Erythroblast (primary cell): ENCODE measurements at regions not wholly inside any gene's neighbourhood (a gene's known extent, or its start where the extent isn't known, plus 50 kb on each side); places are given as distances from the start of the nearest gene placed in this dataset.

Source experiments
- GATA1 ChIP-seq: IDR thresholded peaks from 2 replicates; pipeline ENCODE4 v1.6.1; 2011; ENCODE audit warnings: low read depth, mild to moderate bottlenecking, control low read depth, low read length, moderate library complexity
- POLR2A ChIP-seq: IDR thresholded peaks from 2 replicates; pipeline ENCODE4 v1.6.1; 2011; ENCODE audit warnings: mild to moderate bottlenecking, low read length

- TF ChIP-seq POLR2A (no peak), GATA1 (no peak)
These were observed 104.8 kb upstream of the CLINT1 start for GRCh38 chr5:157963761-157964160.
